ENCODE measurements at regions not wholly inside any gene's neighbourhood (a gene's known extent, or its start where the extent isn't known, plus 50 kb on each side); places are given as distances from the start of the nearest gene placed in this dataset.
A peak's percentile ranks its signal among the peaks of the same experiment; 100 is the strongest.

DNA sequence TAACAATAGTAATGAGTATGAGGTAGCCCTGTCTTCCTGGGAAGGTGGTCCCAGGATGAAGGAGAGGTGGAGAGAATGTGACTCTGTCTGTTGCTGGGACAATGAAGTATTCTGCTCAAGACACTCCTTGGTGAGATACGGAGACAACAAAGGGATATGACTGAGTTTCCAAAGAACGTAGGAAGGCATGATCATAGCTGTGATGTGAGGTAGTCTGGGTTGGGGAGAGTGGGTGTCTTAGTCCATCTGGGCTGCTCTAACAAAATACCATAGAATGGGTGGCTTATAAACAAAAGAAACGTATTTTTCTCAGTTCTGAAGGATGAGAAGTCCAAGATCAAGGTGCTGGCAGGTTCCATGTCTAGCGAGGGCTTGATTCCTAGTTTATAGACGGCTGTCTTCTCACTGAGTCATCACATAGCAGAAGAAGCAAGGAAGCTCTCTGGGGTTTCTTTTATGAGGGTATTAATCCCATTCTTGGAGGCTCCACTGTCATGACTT is 84.9 kb upstream of the RHOBTB1 start:
- TF ChIP-seq, protein P1, sequence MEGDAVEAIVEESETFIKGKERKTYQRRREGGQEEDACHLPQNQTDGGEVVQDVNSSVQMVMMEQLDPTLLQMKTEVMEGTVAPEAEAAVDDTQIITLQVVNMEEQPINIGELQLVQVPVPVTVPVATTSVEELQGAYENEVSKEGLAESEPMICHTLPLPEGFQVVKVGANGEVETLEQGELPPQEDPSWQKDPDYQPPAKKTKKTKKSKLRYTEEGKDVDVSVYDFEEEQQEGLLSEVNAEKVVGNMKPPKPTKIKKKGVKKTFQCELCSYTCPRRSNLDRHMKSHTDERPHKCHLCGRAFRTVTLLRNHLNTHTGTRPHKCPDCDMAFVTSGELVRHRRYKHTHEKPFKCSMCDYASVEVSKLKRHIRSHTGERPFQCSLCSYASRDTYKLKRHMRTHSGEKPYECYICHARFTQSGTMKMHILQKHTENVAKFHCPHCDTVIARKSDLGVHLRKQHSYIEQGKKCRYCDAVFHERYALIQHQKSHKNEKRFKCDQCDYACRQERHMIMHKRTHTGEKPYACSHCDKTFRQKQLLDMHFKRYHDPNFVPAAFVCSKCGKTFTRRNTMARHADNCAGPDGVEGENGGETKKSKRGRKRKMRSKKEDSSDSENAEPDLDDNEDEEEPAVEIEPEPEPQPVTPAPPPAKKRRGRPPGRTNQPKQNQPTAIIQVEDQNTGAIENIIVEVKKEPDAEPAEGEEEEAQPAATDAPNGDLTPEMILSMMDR (IDR thresholded peaks at IDR 0.05) = no peak
- intact Hi-C loops (cut with DNase I, micrococcal nuclease) = no loop called here
- no peaks in the 10 kb centered on the region for H3K9me3 ChIP-seq
- DNase-seq (no peak), ATAC-seq (no peak)
- no peak overlapping the region for H3K4me3 ChIP-seq
- H3K4me1 ChIP-seq (ENCODE audit: low read depth) = no peaks in the 10 kb centered on the region
- H3K36me3 ChIP-seq (ENCODE audit: low read depth) = no peaks in the 10 kb centered on the region

DNA sequence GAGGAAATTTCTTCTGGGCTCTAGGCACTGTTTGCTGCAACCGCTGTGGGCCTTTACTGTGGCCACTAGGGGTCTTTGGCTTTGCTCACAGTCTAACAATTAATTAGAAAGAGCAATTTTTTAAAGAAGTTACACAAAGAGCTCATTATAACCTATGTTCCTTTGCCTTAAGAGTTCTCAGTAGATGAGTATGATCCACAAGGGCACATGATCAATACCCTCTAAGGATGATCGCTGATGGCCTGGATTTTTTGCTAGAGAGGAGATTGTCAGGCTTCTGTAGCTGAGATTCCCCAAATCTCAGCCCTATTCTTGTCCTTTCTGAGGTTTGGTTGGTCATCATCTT is 80.8 kb upstream of the RHOBTB1 start:
- TF ChIP-seq, protein P1 (IDR thresholded peaks at IDR 0.05) = peak; percentile 13
- ATAC-seq = no peak
- intact Hi-C loops (cut with DNase I, micrococcal nuclease) = no loop called here

DNA sequence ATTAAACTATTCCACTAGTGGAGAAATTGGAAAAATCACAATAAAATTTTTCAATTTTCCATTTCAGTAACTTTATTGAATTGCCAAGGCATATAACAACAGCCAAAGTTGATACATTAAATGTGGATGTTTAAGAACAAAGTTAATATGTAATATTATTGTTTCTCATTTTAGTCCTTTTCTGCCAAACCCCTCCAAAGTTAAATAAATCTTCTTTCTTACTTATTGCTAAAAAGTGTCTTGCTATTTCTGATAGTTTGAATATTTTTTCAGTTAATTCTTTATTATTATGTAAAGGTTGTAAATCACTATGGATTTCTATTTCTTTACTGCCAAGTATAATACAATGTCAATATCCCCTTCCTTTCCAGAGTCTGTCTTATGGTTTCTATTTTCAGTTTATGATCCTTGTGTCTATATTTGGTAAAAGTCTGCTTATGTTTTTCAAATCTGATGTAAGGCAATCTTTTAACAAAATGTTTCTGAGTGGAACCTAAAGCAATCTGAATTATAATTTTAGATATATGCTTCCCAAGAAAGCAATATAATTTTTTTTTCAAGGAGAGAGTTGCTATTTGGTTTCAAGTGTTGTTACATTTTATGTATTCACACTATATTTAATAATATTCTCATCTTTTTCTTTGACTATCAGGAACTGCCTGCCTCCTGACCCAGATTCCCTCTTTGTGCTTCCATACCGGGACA is 80.3 kb upstream of the RHOBTB1 start:
- DNase-seq (no peak), ATAC-seq (no peak)
- no peak overlapping the region for H3K4me3 ChIP-seq
- no peaks in the 10 kb centered on the region for H3K36me3 ChIP-seq (ENCODE audit: low read depth)
- TF ChIP-seq, protein P1 (IDR thresholded peaks at IDR 0.05) = no peak
- intact Hi-C loops (cut with DNase I, micrococcal nuclease) = no loop called here
- no peaks in the 10 kb centered on the region for H3K9me3 ChIP-seq
- H3K4me1 ChIP-seq (ENCODE audit: low read depth) = no peaks in the 10 kb centered on the region

More for the DNA sequence above, 80.8 kb upstream of the RHOBTB1 start:
- no peaks in the 10 kb centered on the region for H3K36me3 ChIP-seq (ENCODE audit: low read depth)
- no peaks in the 10 kb centered on the region for H3K9me3 ChIP-seq
- no peak overlapping the region for H3K4me3 ChIP-seq
- no peaks in the 10 kb centered on the region for H3K4me1 ChIP-seq (ENCODE audit: low read depth)
- DNase-seq = no peak

DNA sequence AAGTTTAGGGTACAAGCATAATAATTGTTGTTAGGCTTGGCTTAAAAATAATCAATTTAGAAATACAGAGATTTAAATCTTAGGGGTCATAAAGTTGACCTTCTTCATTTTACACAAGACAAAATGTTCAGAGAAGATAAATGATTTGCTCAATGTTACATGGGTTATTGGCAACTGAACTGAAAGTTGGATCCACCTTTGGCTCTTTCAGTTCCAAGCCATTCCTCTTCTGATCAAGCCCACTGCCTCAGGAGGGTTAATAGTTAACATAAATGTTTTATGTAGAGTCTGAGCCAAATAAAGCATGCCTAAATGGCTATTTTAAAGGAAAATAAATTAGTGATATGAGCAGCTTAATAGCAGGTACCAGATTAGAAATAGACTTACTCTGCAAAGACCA is 79.1 kb upstream of the RHOBTB1 start:
- TF ChIP-seq, protein P1 (IDR thresholded peaks at IDR 0.05) = no peak
- intact Hi-C loops (cut with DNase I, micrococcal nuclease) = no loop called here
- H3K4me1 ChIP-seq (ENCODE audit: low read depth) = no peaks in the 10 kb centered on the region
- no peaks in the 10 kb centered on the region for H3K36me3 ChIP-seq (ENCODE audit: low read depth)
- no peaks in the 10 kb centered on the region for H3K9me3 ChIP-seq
- DNase-seq (no peak), ATAC-seq (no peak)
- no peak overlapping the region for H3K4me3 ChIP-seq

DNA sequence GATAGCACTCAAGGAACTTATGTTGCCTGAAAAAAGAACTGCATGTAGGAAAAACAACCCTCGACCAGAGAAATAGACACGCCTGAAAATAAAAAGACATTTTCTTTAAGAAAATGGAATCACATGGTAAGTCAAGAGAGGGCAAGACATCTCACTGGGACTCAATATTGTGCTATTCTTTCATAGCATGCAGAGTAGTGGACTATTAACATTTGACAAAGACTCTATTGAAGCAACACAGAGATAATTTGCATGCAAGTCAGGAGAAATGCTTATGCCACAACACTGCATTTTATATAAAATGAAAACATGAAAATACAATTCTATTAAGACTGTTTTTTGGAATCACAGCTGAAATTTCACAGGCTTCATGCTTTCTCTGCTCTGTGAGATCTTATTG is 77.9 kb upstream of the RHOBTB1 start:
- no peak overlapping the region for H3K4me3 ChIP-seq

More for the DNA sequence above, 77.9 kb upstream of the RHOBTB1 start:
- H3K36me3 ChIP-seq (ENCODE audit: low read depth) = no peaks in the 10 kb centered on the region
- TF ChIP-seq, protein P1 (IDR thresholded peaks at IDR 0.05) = no peak
- ATAC-seq (no peak), DNase-seq (no peak)
- H3K9me3 ChIP-seq = no peaks in the 10 kb centered on the region
- intact Hi-C loops (cut with DNase I, micrococcal nuclease) = no loop called here
- H3K4me1 ChIP-seq (ENCODE audit: low read depth) = no peaks in the 10 kb centered on the region

Measured in mucosa of descending colon (tissue), 3 donors.